WTC11 (cell line): ENCODE measurements at regions not wholly inside any gene's neighbourhood (a gene's known extent, or its start where the extent isn't known, plus 50 kb on each side); places are given as distances from the start of the nearest gene placed in this dataset.
"Not testable (repeated sequence)": the region's sequence is repeated elsewhere in the genome, so short reads cannot be mapped to it uniquely, and the experiment has no call there.

ENCODE experiments used
- ATAC-seq: fragments of 200-7000 bp; cut with Tn5 transposase; 2 replicates; pipeline ENCODE4 v1.10.0; 2021; ENCODE audit warnings: mild to moderate bottlenecking, moderate library complexity
- CTCF ChIA-PET: fragments of 300-600 bp; sonication (Branson Sonifier 250); formaldehyde crosslinking; loops from one replicate; lab custom pipeline; 2021; ENCODE audit warnings: antibody characterized with exemption; lab: Charles Lee
- POLR2A ChIA-PET: fragments of 350-600 bp; sonication (Branson Sonifier 250); formaldehyde crosslinking; loops from one replicate; lab custom pipeline; 2021; ENCODE audit warnings: antibody characterized with exemption; lab: Charles Lee
- DNase-seq: peaks from one replicate; pipeline ENCODE4 v3.0.0; 2021; ENCODE audit warnings: low spot score
- H3K27ac Mint-ChIP-seq: 2 replicates; pipeline ENCODE4 v1.8.0; 2021; ENCODE audit warnings: mixed read lengths
- H3K27me3 Mint-ChIP-seq: 2 replicates; pipeline ENCODE4 v1.8.0; 2021; ENCODE audit warnings: low read depth, mild to moderate bottlenecking, moderate library complexity, mixed read lengths
- H3K36me3 Mint-ChIP-seq: 2 replicates; pipeline ENCODE4 v1.8.0; 2021; ENCODE audit warnings: mixed read lengths
- H3K4me1 Mint-ChIP-seq: 2 replicates; pipeline ENCODE4 v1.8.0; 2022; ENCODE audit warnings: mixed read lengths
- H3K4me3 Mint-ChIP-seq: 2 replicates; pipeline ENCODE4 v1.8.0; 2021; ENCODE audit warnings: mild to moderate bottlenecking, moderate library complexity, mixed read lengths
- H3K9me3 Mint-ChIP-seq: 2 replicates; pipeline ENCODE4 v1.8.0; 2021; ENCODE audit warnings: mixed read lengths
- ATF6 ChIP-seq: sonication (generic); formaldehyde crosslinking; IDR thresholded peaks from 2 replicates; pipeline ENCODE4 v1.8.1; 2023; ENCODE audit warnings: mild to moderate bottlenecking, missing genetic modification reagents
- CDX4 ChIP-seq: fragments of 250-450 bp; sonication (Bioruptor Pico); IDR thresholded peaks from 2 replicates; pipeline ENCODE4 v1.9.0; 2021; ENCODE audit warnings: moderate library complexity, mild to moderate bottlenecking, inconsistent platforms, borderline replicate concordance
- FOXJ3 ChIP-seq: sonication (generic); formaldehyde crosslinking; IDR thresholded peaks from 2 replicates; pipeline ENCODE4 v1.9.0; 2021; ENCODE audit warnings: missing genetic modification reagents, mild to moderate bottlenecking, borderline replicate concordance
- HMGA2 ChIP-seq: fragments of 250-450 bp; sonication (Bioruptor Pico); IDR thresholded peaks from 2 replicates; pipeline ENCODE4 v1.4.0; 2021; ENCODE audit warnings: mild to moderate bottlenecking, moderate library complexity
- KAT7 ChIP-seq: sonication (generic); formaldehyde crosslinking; IDR thresholded peaks from 2 replicates; pipeline ENCODE4 v1.8.1; 2023; ENCODE audit warnings: missing genetic modification reagents, mild to moderate bottlenecking, borderline replicate concordance
- MLX ChIP-seq: sonication (generic); formaldehyde crosslinking; IDR thresholded peaks from 2 replicates; pipeline ENCODE4 v1.8.1; 2023; ENCODE audit warnings: mild to moderate bottlenecking, missing genetic modification reagents, moderate library complexity
- OVOL2 ChIP-seq: fragments of 250-450 bp; sonication (Bioruptor Pico); IDR thresholded peaks from 2 replicates; pipeline ENCODE4 v1.9.0; 2021; ENCODE audit warnings: mild to moderate bottlenecking, borderline replicate concordance
- PREB ChIP-seq: sonication (generic); formaldehyde crosslinking; IDR thresholded peaks from 2 replicates; pipeline ENCODE4 v1.8.1; 2022; ENCODE audit warnings: mild to moderate bottlenecking, missing genetic modification reagents, moderate library complexity, borderline replicate concordance
- PRRX2 ChIP-seq: fragments of 250-450 bp; sonication (Bioruptor Pico); IDR thresholded peaks from 2 replicates; pipeline ENCODE4 v1.8.0; 2021; ENCODE audit warnings: mild to moderate bottlenecking
- TEAD4 ChIP-seq: sonication (generic); formaldehyde crosslinking; IDR thresholded peaks from 2 replicates; pipeline ENCODE4 v1.8.0; 2022; ENCODE audit warnings: mild to moderate bottlenecking, missing genetic modification reagents
- TF ChIP-seq, protein P1 (sequence below): sonication (generic); formaldehyde crosslinking; IDR thresholded peaks from 2 replicates; pipeline ENCODE4 v1.8.0; 2022; ENCODE audit warnings: mild to moderate bottlenecking, missing genetic modification reagents
- TF ChIP-seq, protein P2 (sequence below): sonication (generic); formaldehyde crosslinking; IDR thresholded peaks from 2 replicates; pipeline ENCODE4 v1.8.0; 2022; ENCODE audit warnings: mild to moderate bottlenecking, missing genetic modification reagents
- TF ChIP-seq, protein P3 (sequence below): sonication (generic); formaldehyde crosslinking; IDR thresholded peaks from 2 replicates; pipeline ENCODE4 v1.8.0; 2022; ENCODE audit warnings: mild to moderate bottlenecking, missing genetic modification reagents
- TF ChIP-seq, protein P4 (sequence below): fragments of 250-450 bp; sonication (Bioruptor Pico); IDR thresholded peaks from 2 replicates; pipeline ENCODE4 v1.9.0; 2021; ENCODE audit warnings: mild to moderate bottlenecking
- TF ChIP-seq, protein P5 (sequence below): sonication (generic); formaldehyde crosslinking; IDR thresholded peaks from 2 replicates; pipeline ENCODE4 v1.8.1; 2023; ENCODE audit warnings: mild to moderate bottlenecking, missing genetic modification reagents, moderate library complexity

DNA sequence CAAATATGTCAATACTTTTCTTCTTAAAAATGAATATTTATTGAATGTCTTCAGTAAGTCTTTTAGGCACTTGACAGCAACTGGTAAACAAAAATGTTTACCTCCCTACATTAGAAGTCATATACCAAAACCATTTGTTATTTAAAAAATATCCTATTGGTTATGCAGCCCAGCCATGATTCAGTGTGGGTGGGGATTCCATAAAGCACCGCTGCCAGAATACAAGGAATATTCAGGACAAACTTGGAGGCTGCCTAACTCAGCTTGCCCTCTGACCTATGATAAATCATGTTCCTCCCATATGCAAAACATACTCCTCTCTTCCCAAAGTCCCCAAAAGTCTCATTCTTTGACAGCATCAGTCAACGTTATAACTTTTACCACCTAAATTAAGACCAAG is 486.8 kb upstream of the IRAK1BP1 start (continued):
- no peak for TF ChIP-seq CDX4
- TF ChIP-seq, protein P1, sequence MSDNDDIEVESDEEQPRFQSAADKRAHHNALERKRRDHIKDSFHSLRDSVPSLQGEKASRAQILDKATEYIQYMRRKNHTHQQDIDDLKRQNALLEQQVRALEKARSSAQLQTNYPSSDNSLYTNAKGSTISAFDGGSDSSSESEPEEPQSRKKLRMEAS (CRISPR knock-in tag), result no peak
- TF ChIP-seq PRRX2 (CRISPR knock-in tag), result no peak
- TF ChIP-seq FOXJ3 (CRISPR knock-in tag), result no peak
- no peak for TF ChIP-seq ATF6
- no peak for TF ChIP-seq MLX (CRISPR knock-in tag)
- TF ChIP-seq KAT7 (CRISPR knock-in tag), result no peak
- TF ChIP-seq, protein P2, sequence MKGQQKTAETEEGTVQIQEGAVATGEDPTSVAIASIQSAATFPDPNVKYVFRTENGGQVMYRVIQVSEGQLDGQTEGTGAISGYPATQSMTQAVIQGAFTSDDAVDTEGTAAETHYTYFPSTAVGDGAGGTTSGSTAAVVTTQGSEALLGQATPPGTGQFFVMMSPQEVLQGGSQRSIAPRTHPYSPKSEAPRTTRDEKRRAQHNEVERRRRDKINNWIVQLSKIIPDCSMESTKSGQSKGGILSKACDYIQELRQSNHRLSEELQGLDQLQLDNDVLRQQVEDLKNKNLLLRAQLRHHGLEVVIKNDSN (CRISPR knock-in tag), result no peak
- TF ChIP-seq, protein P3, sequence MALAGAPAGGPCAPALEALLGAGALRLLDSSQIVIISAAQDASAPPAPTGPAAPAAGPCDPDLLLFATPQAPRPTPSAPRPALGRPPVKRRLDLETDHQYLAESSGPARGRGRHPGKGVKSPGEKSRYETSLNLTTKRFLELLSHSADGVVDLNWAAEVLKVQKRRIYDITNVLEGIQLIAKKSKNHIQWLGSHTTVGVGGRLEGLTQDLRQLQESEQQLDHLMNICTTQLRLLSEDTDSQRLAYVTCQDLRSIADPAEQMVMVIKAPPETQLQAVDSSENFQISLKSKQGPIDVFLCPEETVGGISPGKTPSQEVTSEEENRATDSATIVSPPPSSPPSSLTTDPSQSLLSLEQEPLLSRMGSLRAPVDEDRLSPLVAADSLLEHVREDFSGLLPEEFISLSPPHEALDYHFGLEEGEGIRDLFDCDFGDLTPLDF (CRISPR knock-in tag), result no peak

- Mint-ChIP-seq H3K4me1 (peaks cover 4% of the 10 kb centered on the region), H3K27me3 (no peaks in the 10 kb centered on the region), H3K27ac (no peak overlapping the region), H3K4me3 (no peak overlapping the region), H3K9me3 (peaks cover 62% of the 10 kb centered on the region), H3K36me3 (peaks cover 36% of the 10 kb centered on the region)
- no peak for TF ChIP-seq PREB (CRISPR knock-in tag)
- TF ChIP-seq, protein P4, sequence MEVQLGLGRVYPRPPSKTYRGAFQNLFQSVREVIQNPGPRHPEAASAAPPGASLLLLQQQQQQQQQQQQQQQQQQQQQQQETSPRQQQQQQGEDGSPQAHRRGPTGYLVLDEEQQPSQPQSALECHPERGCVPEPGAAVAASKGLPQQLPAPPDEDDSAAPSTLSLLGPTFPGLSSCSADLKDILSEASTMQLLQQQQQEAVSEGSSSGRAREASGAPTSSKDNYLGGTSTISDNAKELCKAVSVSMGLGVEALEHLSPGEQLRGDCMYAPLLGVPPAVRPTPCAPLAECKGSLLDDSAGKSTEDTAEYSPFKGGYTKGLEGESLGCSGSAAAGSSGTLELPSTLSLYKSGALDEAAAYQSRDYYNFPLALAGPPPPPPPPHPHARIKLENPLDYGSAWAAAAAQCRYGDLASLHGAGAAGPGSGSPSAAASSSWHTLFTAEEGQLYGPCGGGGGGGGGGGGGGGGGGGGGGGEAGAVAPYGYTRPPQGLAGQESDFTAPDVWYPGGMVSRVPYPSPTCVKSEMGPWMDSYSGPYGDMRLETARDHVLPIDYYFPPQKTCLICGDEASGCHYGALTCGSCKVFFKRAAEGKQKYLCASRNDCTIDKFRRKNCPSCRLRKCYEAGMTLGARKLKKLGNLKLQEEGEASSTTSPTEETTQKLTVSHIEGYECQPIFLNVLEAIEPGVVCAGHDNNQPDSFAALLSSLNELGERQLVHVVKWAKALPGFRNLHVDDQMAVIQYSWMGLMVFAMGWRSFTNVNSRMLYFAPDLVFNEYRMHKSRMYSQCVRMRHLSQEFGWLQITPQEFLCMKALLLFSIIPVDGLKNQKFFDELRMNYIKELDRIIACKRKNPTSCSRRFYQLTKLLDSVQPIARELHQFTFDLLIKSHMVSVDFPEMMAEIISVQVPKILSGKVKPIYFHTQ, result no peak
- no peak for TF ChIP-seq TEAD4 (CRISPR knock-in tag)
- TF ChIP-seq, protein P5, sequence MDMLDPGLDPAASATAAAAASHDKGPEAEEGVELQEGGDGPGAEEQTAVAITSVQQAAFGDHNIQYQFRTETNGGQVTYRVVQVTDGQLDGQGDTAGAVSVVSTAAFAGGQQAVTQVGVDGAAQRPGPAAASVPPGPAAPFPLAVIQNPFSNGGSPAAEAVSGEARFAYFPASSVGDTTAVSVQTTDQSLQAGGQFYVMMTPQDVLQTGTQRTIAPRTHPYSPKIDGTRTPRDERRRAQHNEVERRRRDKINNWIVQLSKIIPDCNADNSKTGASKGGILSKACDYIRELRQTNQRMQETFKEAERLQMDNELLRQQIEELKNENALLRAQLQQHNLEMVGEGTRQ, result no peak
- TF ChIP-seq OVOL2 (CRISPR knock-in tag), result no peak
- peak; percentile 81; the same call in 1 of the 2 replicates for TF ChIP-seq HMGA2 (CRISPR knock-in tag)
- DNase-seq (no peak), ATAC-seq (no peak)
- ChIA-PET POLR2A (no interaction called here), CTCF (no interaction called here)
These were observed 483.4 kb upstream of the IRAK1BP1 start for GRCh38 chr6:78383968-78384367.

DNA sequence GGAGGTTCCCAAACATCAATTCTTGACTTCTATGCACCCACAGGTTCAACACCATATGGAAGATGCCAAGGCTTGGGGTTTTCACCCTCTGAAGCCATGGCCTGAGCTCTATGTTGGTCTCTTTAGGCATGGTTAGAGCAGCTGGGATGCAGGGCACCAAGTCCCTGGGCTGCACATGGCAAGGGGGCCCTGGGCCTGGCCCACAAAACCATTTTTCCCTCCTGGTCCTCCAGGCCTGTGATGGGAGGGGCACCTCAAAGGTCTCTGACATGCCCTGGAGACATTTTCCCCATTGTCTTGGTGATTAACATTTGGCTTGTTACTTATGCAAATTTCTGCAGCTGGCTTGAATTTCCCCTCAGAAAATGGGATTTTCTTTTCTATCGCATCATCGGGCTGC is 480.5 kb upstream of the IRAK1BP1 start:
- H3K4me1 Mint-ChIP-seq, POLR2A ChIA-PET, H3K4me3 Mint-ChIP-seq, H3K27ac Mint-ChIP-seq, ATAC-seq, DNase-seq, H3K27me3 Mint-ChIP-seq, CTCF ChIA-PET: not testable (repeated sequence)
- H3K9me3 Mint-ChIP-seq, result peaks cover 63% of the 10 kb centered on the region
- peaks cover 40% of the 10 kb centered on the region for H3K36me3 Mint-ChIP-seq
